Stimulated activated CD4-positive, alpha-beta T cell treated with anti-CD3 and anti-CD28 coated beads, Interleukin-4, amount 100 ng/mL, for 4 hours (primary cell): ENCODE measurements at regions not wholly inside any gene's neighbourhood (a gene's known extent, or its start where the extent isn't known, plus 50 kb on each side); places are given as distances from the start of the nearest gene placed in this dataset.
"Not testable (repeated sequence)": the region's sequence is repeated elsewhere in the genome, so short reads cannot be mapped to it uniquely, and the experiment has no call there.

Experiments used
- DNase-seq, 2 experiments: peaks; one replicate each; pipeline ENCODE4 v3.0.0-alpha.2; 2020

DNA sequence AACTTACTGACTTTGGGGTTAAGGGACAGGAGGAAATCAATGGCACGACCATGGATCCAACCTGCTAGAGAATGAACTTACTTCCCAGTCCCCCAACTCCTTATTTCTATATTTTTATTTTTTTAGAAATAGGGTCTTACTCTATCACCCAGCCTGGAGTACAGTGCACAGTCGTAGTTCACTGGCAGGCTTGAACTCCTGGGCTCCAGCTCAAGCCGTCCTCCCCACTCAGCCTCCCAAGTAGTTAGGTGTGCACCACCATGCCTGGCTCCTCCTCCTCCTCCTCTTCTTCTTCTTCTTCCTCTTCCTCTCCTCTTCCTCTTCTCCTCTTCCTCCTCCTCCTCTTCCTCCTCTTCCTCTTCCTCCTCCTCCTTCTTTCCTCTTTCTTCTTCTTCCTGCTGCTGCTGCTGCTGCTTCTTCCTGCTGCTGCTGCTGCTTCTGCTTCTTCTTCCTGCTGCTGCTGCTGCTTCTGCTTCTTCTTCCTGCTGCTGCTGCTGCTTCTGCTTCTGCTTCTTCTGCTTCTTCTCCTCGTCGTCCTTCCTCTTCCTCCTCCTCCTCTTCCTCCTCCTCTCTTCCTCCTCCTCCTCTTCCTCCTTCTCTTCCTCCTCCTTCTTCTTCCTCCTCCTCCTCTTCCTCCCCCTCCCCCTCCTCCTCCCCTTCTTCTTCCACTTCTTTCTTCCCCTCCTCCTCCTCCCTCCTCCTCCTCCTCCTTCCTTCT, 390.1 kb upstream of the RGS6 start:
- DNase-seq = no peak

- no peak for DNase-seq
Measured at GRCh38 chr14:71549421-71550050, 382.7 kb upstream of the RGS6 start.

DNA sequence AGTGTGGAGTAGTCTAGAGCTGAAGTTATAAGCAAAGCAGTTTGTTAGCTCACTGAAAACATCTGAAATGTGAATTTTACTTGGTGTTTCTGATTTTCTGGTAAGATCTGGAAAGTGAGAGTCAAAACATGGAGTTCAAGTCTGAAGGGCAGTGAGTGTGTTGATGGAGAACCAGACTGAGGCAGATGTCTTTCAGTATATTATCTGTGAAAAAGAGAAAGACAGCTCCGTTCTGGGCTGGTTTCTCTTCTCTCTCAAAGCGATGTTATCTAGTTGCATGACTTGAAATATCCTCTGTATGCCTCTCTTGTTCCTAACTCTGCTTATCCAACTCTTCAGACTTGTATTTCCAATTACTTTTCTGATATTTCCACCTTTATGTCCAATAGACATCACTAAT, 381.9 kb upstream of the RGS6 start:
- DNase-seq = no peak

GRCh38 chr14:71551291-71551950, 380.8 kb upstream of the RGS6 start:
- DNase-seq = no peak

GRCh38 chr14:71552809-71553208, 379.4 kb upstream of the RGS6 start:
- DNase-seq = no peak

- DNase-seq = no peak
Measured at GRCh38 chr14:71553779-71554178, 378.4 kb upstream of the RGS6 start.

DNA sequence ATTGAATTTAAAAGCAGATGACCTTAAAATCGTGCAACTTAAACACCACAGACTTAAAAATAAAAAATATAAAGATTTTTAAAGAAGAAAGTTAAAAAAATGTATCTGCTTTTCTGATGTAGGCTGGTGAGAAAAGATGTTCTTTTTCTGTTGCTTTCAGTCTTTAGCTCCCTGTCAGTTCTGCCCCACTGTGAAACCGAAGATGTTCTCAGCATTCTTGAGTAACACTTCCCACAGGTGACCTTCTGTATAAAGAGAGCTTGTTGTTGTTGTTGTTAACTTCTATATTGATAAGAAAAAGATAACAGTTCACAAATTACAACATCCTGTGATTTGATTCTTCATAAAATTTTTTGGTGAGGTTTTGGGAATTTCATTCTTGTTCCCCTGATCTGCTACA, 377.9 kb upstream of the RGS6 start:
- DNase-seq = no peak

DNA sequence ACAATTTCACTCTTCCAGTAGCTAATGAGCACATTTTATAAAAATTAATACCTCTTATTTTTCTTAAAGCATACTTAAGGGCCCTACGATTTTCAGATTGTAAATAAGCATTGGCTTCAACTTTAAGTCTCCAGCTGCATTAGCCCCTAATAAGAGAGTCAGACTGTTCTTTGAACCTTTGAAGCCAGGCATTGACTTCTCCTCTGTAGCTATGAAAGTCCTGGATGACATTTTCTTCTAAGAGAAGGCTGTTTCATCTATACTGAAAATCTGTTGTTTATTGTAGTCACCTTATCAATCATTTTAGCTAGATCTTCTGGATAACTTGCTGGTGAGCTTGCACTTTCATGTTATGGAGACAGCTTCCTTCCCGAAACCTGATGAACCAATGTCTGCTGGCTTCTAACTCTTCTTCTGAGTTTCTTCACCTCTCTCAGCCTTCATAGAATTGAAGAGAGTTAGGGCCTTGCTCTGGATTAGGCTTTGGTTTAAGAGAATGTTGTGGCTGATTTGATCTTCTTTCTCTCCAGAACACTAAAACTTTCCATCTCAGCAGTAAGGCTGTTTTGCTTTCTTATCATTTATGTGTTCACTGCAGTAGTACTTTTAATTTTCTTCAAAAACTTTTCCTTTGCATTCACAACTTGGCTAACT, 377.1 kb upstream of the RGS6 start:
- no peak for DNase-seq

- DNase-seq = peak; percentile 43 to 70
Measured at GRCh38 chr14:71555654-71556559, 376.3 kb upstream of the RGS6 start.

GRCh38 chr14:71556730-71557129, 375.5 kb upstream of the RGS6 start:
- DNase-seq = no peak

DNA sequence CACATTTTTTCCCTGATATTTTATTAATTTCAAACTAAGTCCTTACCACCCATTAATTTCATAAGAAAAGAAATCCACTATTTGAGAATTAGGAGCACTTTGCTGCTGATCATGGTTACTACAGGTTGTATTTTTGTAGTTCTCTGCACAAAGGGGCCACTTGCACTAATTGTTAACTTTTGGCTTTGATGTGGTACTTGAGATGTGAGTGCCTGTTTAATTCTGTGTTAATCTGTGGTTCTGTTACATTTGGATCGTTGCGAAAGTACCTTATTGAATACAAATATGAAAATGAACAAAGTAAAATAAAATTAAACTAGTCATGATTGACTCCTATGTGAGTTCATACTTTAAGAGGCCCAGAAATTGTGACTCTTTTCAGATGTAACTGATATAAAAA, 374.9 kb upstream of the RGS6 start:
- DNase-seq = no peak

- DNase-seq = not testable (repeated sequence)
Measured at GRCh38 chr14:71558943-71559342, 373.3 kb upstream of the RGS6 start.

- no peak for DNase-seq
Measured at GRCh38 chr14:71560751-71561150, 371.5 kb upstream of the RGS6 start.

DNA sequence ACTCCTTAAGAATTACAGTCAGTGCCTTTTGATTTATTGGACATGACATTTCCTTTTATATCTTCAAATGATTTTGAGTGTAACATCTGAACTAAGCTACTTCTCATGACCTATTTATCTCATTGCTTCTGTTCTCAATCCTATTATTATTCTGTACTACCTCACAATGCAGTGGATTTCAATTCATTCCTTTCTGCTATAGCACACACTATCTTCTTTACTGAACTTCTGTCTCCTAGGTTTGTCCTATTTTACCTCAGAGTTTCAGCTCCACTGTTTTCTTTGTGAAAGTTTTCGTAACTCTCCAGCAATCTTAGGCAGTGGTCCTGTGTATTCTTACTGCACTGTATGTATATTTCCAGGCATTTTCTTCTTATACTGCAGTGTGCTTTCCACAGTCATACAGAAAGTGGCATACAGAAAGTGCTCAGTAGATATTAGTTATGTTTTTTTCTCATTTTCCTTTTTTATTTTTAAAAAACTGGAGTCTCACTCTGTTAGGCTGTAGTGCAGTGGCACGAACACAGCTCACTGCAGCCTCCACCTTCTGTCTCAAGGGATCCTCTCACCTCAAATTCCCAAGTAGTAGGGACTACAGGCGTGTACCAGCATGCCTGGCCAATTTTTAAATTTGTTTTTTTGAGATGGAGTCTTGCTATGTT, 368.6 kb upstream of the RGS6 start:
- no peak for DNase-seq

GRCh38 chr14:71566276-71566675, 366.0 kb upstream of the RGS6 start:
- no peak for DNase-seq

DNA sequence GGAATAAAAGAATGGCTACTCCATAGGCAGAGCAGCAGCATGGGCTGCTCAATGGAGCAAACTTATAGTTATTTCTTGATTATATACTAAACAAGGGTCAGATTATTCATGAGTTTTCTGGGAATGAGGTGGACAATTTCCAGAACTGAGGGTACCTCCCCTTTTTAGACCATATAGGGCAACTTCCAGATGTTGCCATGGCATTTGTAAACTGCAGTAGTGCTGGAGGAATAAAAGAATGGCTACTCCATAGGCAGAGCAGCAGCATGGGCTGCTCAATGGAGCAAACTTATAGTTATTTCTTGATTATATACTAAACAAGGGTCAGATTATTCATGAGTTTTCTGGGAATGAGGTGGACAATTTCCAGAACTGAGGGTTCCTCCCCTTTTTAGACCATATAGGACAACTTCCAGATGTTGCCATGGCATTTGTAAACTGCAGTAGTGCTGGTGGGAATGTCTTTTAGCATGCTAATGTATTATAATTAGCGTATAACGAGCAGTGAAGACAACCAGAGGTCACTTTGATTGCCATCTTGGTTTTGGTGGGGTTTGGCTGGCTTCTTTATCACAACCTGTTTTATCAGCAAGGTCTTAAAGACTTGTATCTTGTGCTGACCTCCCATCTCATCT, 364.6 kb upstream of the RGS6 start:
- DNase-seq = not testable (repeated sequence)

DNA sequence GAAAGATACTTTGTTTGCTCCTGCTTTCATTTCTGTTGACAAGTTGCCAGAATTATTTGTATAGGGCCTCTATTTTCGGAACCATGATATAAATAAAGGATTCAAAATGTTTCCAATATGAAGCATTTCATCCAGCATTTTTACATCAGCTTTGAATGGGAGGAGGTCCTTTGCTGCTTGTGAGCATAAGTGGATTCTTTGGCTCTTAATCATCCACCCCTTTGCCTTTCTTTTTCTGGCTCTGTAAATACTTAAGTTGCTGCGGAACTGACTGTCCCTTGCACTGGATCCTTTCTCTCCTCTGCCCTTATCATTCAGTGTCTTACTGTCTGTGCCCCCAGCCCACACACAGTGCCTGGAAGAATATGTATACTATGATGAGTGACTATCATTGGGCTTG, 357.3 kb upstream of the RGS6 start:
- DNase-seq = no peak

DNA sequence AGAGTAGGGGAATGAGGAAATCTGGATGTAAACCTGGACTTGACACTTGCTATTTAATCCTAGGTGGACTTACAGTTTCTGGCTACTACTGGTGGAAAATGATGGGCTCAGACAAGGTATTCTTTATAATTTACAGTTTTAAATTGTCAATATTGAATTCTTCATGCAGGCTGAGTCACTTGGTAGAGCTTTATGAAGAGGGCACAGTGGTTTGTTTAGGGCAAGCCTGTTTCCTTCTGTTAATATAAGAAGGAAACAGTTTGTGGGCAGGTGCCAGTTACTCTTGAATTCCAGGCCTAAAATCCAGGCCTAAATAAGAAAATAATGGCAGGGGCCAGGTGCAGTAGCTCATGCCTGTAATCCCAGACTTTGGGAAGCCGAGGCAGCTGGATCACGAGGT, 355.8 kb upstream of the RGS6 start:
- DNase-seq = no peak

DNA sequence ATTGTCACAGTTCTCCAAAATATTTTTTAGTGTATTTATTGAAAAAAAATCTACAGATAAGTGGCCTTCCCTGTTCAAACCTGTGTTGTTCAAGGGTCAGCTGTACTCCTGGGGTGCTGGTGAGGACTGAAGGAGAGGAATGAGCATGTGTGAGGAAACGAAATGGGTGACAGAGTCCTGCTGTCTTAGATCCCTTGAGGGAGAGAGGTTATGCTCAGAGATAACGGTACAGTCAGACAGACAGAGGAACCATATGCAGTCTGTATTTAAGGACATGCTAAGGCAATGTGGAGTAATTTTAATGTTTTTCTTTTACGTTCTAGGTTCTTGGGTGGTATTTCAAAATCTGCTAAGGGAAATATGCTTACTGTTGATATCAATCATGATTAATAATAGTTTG, 352.9 kb upstream of the RGS6 start:
- DNase-seq = no peak

DNA sequence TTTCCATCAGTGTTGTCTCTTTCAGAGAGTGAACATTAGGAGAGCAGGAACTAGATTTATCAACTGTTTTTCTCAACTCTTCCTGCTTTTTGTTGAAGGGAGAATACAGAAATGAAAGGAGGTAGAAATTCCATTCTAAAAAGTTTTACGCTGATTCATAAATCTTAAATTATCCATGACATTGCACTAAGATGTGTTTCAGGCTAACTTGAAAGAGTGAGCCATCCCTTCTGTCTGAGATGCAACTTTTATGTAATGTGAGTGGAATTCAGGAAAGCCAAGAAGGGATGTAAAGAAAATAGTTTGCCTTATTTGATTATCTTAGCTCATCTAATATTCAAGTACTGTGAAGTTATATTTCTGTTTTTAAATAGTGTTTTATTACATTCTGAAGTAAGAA, 349.5 kb upstream of the RGS6 start:
- DNase-seq = no peak

DNA sequence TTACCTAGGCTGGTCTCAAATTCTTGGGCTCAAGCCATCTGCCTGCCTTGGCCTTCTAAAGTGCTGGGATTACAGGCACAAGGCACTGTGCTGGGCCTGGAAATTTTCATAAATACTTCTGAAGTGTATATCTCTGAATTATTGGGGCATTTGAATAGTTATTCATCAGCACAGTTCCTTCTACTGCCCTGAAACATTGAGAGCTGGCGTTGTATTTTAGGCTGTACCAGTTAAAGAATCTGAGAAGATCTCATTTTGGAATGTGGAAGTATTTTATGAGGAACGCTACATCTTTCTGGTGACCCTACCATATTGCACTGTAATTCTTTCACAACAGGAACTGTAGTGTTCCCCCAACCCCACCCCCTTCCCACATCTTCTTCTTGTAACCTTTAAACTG, 349.0 kb upstream of the RGS6 start:
- DNase-seq = no peak

GRCh38 chr14:71583705-71584104, 348.5 kb upstream of the RGS6 start:
- no peak for DNase-seq
